A549 (cell line): ENCODE measurements at regions not wholly inside any gene's neighbourhood (a gene's known extent, or its start where the extent isn't known, plus 50 kb on each side); places are given as distances from the start of the nearest gene placed in this dataset.

Source experiments
- ATAC-seq, 2 experiments: fragments of 200-7000 bp in 1 of 2; fragments of >200 bp in 1 of 2; cut with Nextera tagmentation in 1 of 2; cut with Tn5 transposase in 1 of 2; 3 replicates each; pipeline versions ENCODE4 v1.8.0 to v1.9.1; 2018 to 2020; ENCODE audit warnings: mild to moderate bottlenecking in 1 of 2, moderate library complexity in 1 of 2
- CTCF ChIA-PET: fragments of 300-600 bp; sonication (Branson Sonifier 250); formaldehyde crosslinking; extraction: SDS; loops from one replicate; lab custom pipeline; 2021; ENCODE audit warnings: antibody characterized with exemption, inconsistent platforms; lab: Yijun Ruan, JAX
- POLR2A ChIA-PET: fragments of 350-600 bp; formaldehyde crosslinking; extraction: SDS; loops from one replicate; lab custom pipeline; 2021; ENCODE audit warnings: antibody characterized with exemption, inconsistent platforms; lab: Yijun Ruan, JAX
- DNase-seq, 2 experiments: peaks; one replicate each; pipeline versions ENCODE4 v3.0.0 to v3.0.0-alpha.2; 2011 to 2016; ENCODE audit warnings: low read depth in 1 of 2, low spot score in 1 of 2
- FAIRE-seq: peaks from 2 replicates; lab custom pipeline; 2011; peaks lifted over from hg19 to GRCh38; lab: Jason Lieb, UNC
- H3K27ac ChIP-seq, 2 experiments: fragments of >200 bp; sonication (Bioruptor Twin); formaldehyde crosslinking; 3 replicates each; pipeline ENCODE4 v1.5.1; 2016 to 2017
- H3K4me1 ChIP-seq: fragments of >200 bp; sonication (Bioruptor Twin); formaldehyde crosslinking; 3 replicates; pipeline ENCODE4 v1.6.1; 2016
- H3K4me2 ChIP-seq: fragments of >200 bp; sonication (Bioruptor Twin); formaldehyde crosslinking; 3 replicates; pipeline ENCODE4 v1.6.1; 2016
- H3K4me3 ChIP-seq: fragments of >200 bp; sonication (Bioruptor Twin); formaldehyde crosslinking; 3 replicates; pipeline ENCODE4 v1.5.1; 2016
- H3K9me3 ChIP-seq: fragments of >200 bp; sonication (Bioruptor Twin); formaldehyde crosslinking; 3 replicates; pipeline ENCODE4 v1.6.1; 2016
- ATOH8 ChIP-seq: fragments of 250-450 bp; sonication (Bioruptor Pico); IDR thresholded peaks from 2 replicates; pipeline ENCODE4 v1.5.0; 2020; ENCODE audit warnings: low read depth, mild to moderate bottlenecking, moderate library complexity
- BCL3 ChIP-seq: fragments of >200 bp; sonication (Bioruptor Twin); formaldehyde crosslinking; IDR thresholded peaks from 3 replicates; pipeline ENCODE4 v1.6.1; 2016
- BHLHE40 ChIP-seq: IDR thresholded peaks from 2 replicates; pipeline ENCODE4 v1.6.1; 2012; ENCODE audit warnings: low read depth, low read length, inconsistent platforms
- CEBPB ChIP-seq, 2 experiments: fragments of >200 bp in 1 of 2; sonication (Bioruptor Twin) in 1 of 2; formaldehyde crosslinking in 1 of 2; IDR thresholded peaks; 2 replicates each; pipeline ENCODE4 v1.6.1; 2012 to 2016
- CHD2 ChIP-seq: fragments of 150-350 bp; IDR thresholded peaks from 2 replicates; pipeline ENCODE4 v1.6.1; 2014; ENCODE audit warnings: low read length; ENCODE audit not compliant: partially characterized antibody
- CHD4 ChIP-seq: fragments of 200-600 bp; sonication (generic); IDR thresholded peaks from 2 replicates; pipeline ENCODE4 v1.6.1; 2016; ENCODE audit warnings: antibody characterized with exemption, mild to moderate bottlenecking, borderline replicate concordance
- EHMT2 ChIP-seq: fragments of 200-600 bp; sonication (generic); IDR thresholded peaks from 2 replicates; pipeline ENCODE4 v1.6.1; 2016; ENCODE audit warnings: antibody characterized with exemption, low read depth, mild to moderate bottlenecking, moderate library complexity
- EP300 ChIP-seq, 2 experiments: fragments of >200 bp; sonication (Bioruptor Twin); formaldehyde crosslinking; IDR thresholded peaks; 2 replicates in 1 of 2; 3 replicates in 1 of 2; pipeline ENCODE4 v1.6.1; 2016 to 2017
- FOSB ChIP-seq: fragments of 250-450 bp; sonication (Bioruptor Pico); IDR thresholded peaks from 2 replicates; pipeline ENCODE4 v1.5.0; 2020; ENCODE audit warnings: mild to moderate bottlenecking, moderate library complexity
- FOXS1 ChIP-seq: fragments of 250-450 bp; sonication (Bioruptor Pico); IDR thresholded peaks from 2 replicates; pipeline ENCODE4 v1.5.0; 2020; ENCODE audit warnings: mild to moderate bottlenecking, moderate library complexity
- HDAC2 ChIP-seq: fragments of 200-600 bp; sonication (generic); IDR thresholded peaks from 2 replicates; pipeline ENCODE4 v1.6.1; 2016
- HOXB13 ChIP-seq: fragments of 250-450 bp; sonication (Bioruptor Pico); IDR thresholded peaks from 2 replicates; pipeline ENCODE4 v1.5.0; 2020; ENCODE audit warnings: low read depth, mild to moderate bottlenecking, moderate library complexity
- JUN ChIP-seq, 2 experiments: fragments of >200 bp; sonication (Bioruptor Twin); formaldehyde crosslinking; IDR thresholded peaks; 2 replicates in 1 of 2; 3 replicates in 1 of 2; pipeline ENCODE4 v1.6.1; 2016 to 2017
- MAFK ChIP-seq: fragments of 450-650 bp; IDR thresholded peaks from 2 replicates; pipeline ENCODE4 v1.6.1; 2014; ENCODE audit not compliant: partially characterized antibody
- NFE2L2 ChIP-seq: fragments of 150-350 bp; conservative IDR thresholded peaks from 2 replicates; pipeline ENCODE4 v1.6.1; 2014; ENCODE audit warnings: low read length
- NR3C1 ChIP-seq: fragments of >200 bp; sonication (Bioruptor Twin); formaldehyde crosslinking; IDR thresholded peaks from 3 replicates; pipeline ENCODE4 v1.6.1; 2017
- PHF8 ChIP-seq: fragments of 200-600 bp; sonication (generic); IDR thresholded peaks from 2 replicates; pipeline ENCODE4 v1.6.1; 2016; ENCODE audit warnings: low read depth, mild to moderate bottlenecking, antibody characterized with exemption, moderate library complexity, borderline replicate concordance
- POLR2A ChIP-seq: IDR thresholded peaks from 2 replicates; pipeline ENCODE4 v1.6.1; 2012; ENCODE audit warnings: mild to moderate bottlenecking, low read length
- POLR2AphosphoS2 ChIP-seq: conservative IDR thresholded peaks from 2 replicates; pipeline ENCODE4 v1.6.1; 2012; ENCODE audit warnings: low read length, improper control_type of control experiment, inconsistent platforms
- RFX5 ChIP-seq: fragments of 450-650 bp; IDR thresholded peaks from 2 replicates; pipeline ENCODE4 v1.7.1; 2014; ENCODE audit warnings: antibody characterized with exemption, mild to moderate bottlenecking, moderate library complexity
- RNF2 ChIP-seq: fragments of 200-600 bp; sonication (generic); IDR thresholded peaks from 2 replicates; pipeline ENCODE4 v1.6.1; 2016; ENCODE audit warnings: low read depth, mild to moderate bottlenecking, antibody characterized with exemption, moderate library complexity, borderline replicate concordance
- SMC3 ChIP-seq: fragments of >200 bp; sonication (Bioruptor Twin); formaldehyde crosslinking; IDR thresholded peaks from 3 replicates; pipeline ENCODE4 v1.6.1; 2018; ENCODE audit warnings: inconsistent platforms
- SREBF2 ChIP-seq: fragments of 450-650 bp; IDR thresholded peaks from 2 replicates; pipeline ENCODE4 v1.6.1; 2014; ENCODE audit warnings: mild to moderate bottlenecking, moderate library complexity
- ZNF302 ChIP-seq: fragments of 250-450 bp; sonication (Bioruptor Pico); IDR thresholded peaks from 2 replicates; pipeline ENCODE4 v1.9.0; 2021; ENCODE audit warnings: inconsistent platforms, mild to moderate bottlenecking, moderate library complexity
- ZSCAN20 ChIP-seq: fragments of 250-450 bp; sonication (Bioruptor Pico); IDR thresholded peaks from 2 replicates; pipeline ENCODE4 v1.8.0; 2022; ENCODE audit warnings: mild to moderate bottlenecking, moderate library complexity
- WGBS: methylation state at CpG from one replicate; pipeline ENCODE4 v1.1.6; 2017; ENCODE audit errors: missing lambda C conversion rate; 5-methylcytosine and 5-hydroxymethylcytosine counted together

- DNase-seq (no peak), ATAC-seq (no peak), FAIRE-seq (no peak)
- Histone ChIP-seq H3K4me3 (no peak overlapping the region), H3K4me2 (no peak overlapping the region), H3K9me3 (no peaks in the 10 kb centered on the region), H3K4me1 (no peaks in the 10 kb centered on the region), H3K27ac (no peak overlapping the region)
- CTCF ChIA-PET, result interaction anchor here (1.0 kb wide), 1 partner anchor 27 kb away, joined by 3 read pairs; no protein-coding TSS in a partner anchor
- WGBS, result 2% methylated on average over 3 of the region's 3 CpGs
- no peak for TF ChIP-seq SREBF2
- TF ChIP-seq BHLHE40, result no peak
- TF ChIP-seq POLR2A, result no peak
- TF ChIP-seq JUN (IDR thresholded peaks at IDR 0.05), result no peak
- TF ChIP-seq POLR2AphosphoS2, result no peak
- TF ChIP-seq EHMT2, result no peak
- TF ChIP-seq FOSB (CRISPR knock-in tag), result no peak
- POLR2A ChIA-PET, result interaction anchor here (0.6 kb wide), 1 partner anchor 1089 kb away, joined by 4 read pairs; no protein-coding TSS in a partner anchor
Measured at GRCh38 chr7:20931739-20932138, 145.1 kb upstream of the SP8 start.

GRCh38 chr7:20932785-20933527 lies 146.3 kb upstream of the SP8 start:
- CTCF ChIA-PET, result interaction anchor here (0.6 to 1.0 kb wide), 4 partner anchors 11 to 192 kb away, joined by 3 read pairs; no protein-coding TSS in a partner anchor
- ATAC-seq, result no peak
- Histone ChIP-seq H3K4me2 (no peak overlapping the region), H3K9me3 (no peaks in the 10 kb centered on the region), H3K4me1 (no peaks in the 10 kb centered on the region), H3K27ac (no peak overlapping the region), H3K4me3 (no peak overlapping the region)
- POLR2A ChIA-PET, result no interaction called here
- TF ChIP-seq CHD2 (no peak), ZSCAN20 (no peak), BCL3 (no peak)
- FAIRE-seq, result no peak
- 10% methylated on average over 7 of the region's 7 CpGs for WGBS
- DNase-seq, result no peak

- POLR2A ChIA-PET, result no interaction called here
- no peak overlapping the region for H3K4me3 ChIP-seq
- DNase-seq (no peak), FAIRE-seq (no peak), ATAC-seq (no peak)
- H3K27ac ChIP-seq, result no peak overlapping the region
- 0% methylated on average over 2 of the region's 2 CpGs for WGBS
- H3K4me2 ChIP-seq, result no peak overlapping the region
- TF ChIP-seq MAFK (no peak), SMC3 (no peak), EP300 (IDR thresholded peaks at IDR 0.05) (no peak), PHF8 (no peak), CHD4 (no peak), EHMT2 (no peak), RFX5 (no peak), HDAC2 (no peak), RNF2 (no peak), JUN (IDR thresholded peaks at IDR 0.05) (no peak), CEBPB (IDR thresholded peaks at IDR 0.05) (no peak), NFE2L2 (no peak), HOXB13 (CRISPR knock-in tag) (no peak)
- H3K9me3 ChIP-seq, result no peaks in the 10 kb centered on the region
- no peaks in the 10 kb centered on the region for H3K4me1 ChIP-seq
- CTCF ChIA-PET, result no interaction called here
Measured at GRCh38 chr7:20945451-20945850, 158.8 kb upstream of the SP8 start.

GRCh38 chr7:20952916-20953315 lies 166.2 kb upstream of the SP8 start:
- TF ChIP-seq ATOH8 (CRISPR knock-in tag), result no peak
- TF ChIP-seq MAFK, result no peak
- TF ChIP-seq CHD4, result no peak
- TF ChIP-seq ZNF302 (CRISPR knock-in tag), result no peak
- TF ChIP-seq POLR2AphosphoS2, result no peak
- no peak for TF ChIP-seq HOXB13 (CRISPR knock-in tag)
- TF ChIP-seq BHLHE40, result no peak
- no peak for TF ChIP-seq NFE2L2
- no peak for TF ChIP-seq FOXS1 (CRISPR knock-in tag)
- no peak for TF ChIP-seq NR3C1
- no peak for TF ChIP-seq SREBF2
- no peak for FAIRE-seq
- H3K27ac ChIP-seq, result no peak overlapping the region
- DNase-seq, result no peak
- 15% methylated on average over 3 of the region's 3 CpGs for WGBS
- ChIA-PET CTCF (no interaction called here), POLR2A (no interaction called here)
- no peak overlapping the region for H3K4me2 ChIP-seq
- ATAC-seq, result no peak
- H3K4me3 ChIP-seq, result no peak overlapping the region
- H3K4me1 ChIP-seq, result no peaks in the 10 kb centered on the region
- H3K9me3 ChIP-seq, result no peaks in the 10 kb centered on the region
